Stimulated activated CD4-positive, alpha-beta T cell treated with anti-CD3 and anti-CD28 coated beads, TNF-alpha, amount 100 ng/mL, for 1 hour (primary cell): ENCODE measurements at regions not wholly inside any gene's neighbourhood (a gene's known extent, or its start where the extent isn't known, plus 50 kb on each side); places are given as distances from the start of the nearest gene placed in this dataset.

Source experiments
- DNase-seq, 3 donors: peaks; one replicate each; pipeline ENCODE4 v3.0.0-alpha.2; 2020; ENCODE audit warnings: low read depth in 3 of 3, low spot score in 1 of 3

GRCh38 chr2:122831649-122832048 lies 1076.2 kb downstream of the TSN start:
- no peak for DNase-seq

GRCh38 chr2:122843503-122843902 lies 1088.1 kb downstream of the TSN start:
- no peak for DNase-seq

- no peak for DNase-seq
These were observed 1095.7 kb downstream of the TSN start for GRCh38 chr2:122851161-122851560.

GRCh38 chr2:122851972-122852531 lies 1096.6 kb downstream of the TSN start:
- no peak for DNase-seq

GRCh38 chr2:122856696-122857095 lies 1101.2 kb downstream of the TSN start:
- DNase-seq = no peak

GRCh38 chr2:122858075-122858702 lies 1102.7 kb downstream of the TSN start:
- no peak for DNase-seq

- DNase-seq = no peak
These were observed 1103.4 kb downstream of the TSN start for GRCh38 chr2:122858813-122859212.

- DNase-seq = no peak
These were observed 1103.8 kb downstream of the TSN start for GRCh38 chr2:122859260-122859659.

GRCh38 chr2:122863532-122863931 lies 1108.1 kb downstream of the TSN start:
- DNase-seq = no peak

- DNase-seq = no peak
These were observed 1109.3 kb downstream of the TSN start for GRCh38 chr2:122864728-122865127.

GRCh38 chr2:122866095-122866494 lies 1110.6 kb downstream of the TSN start:
- DNase-seq = no peak

GRCh38 chr2:122867941-122868340 lies 1112.5 kb downstream of the TSN start:
- no peak for DNase-seq

- no peak for DNase-seq
These were observed 1113.3 kb downstream of the TSN start for GRCh38 chr2:122868646-122869275.

GRCh38 chr2:122873951-122874350 lies 1118.5 kb downstream of the TSN start:
- DNase-seq = no peak

- no peak for DNase-seq
These were observed 1119.8 kb downstream of the TSN start for GRCh38 chr2:122875091-122875865.

- DNase-seq = no peak
These were observed 1128.4 kb downstream of the TSN start for GRCh38 chr2:122883849-122884248.

- DNase-seq = no peak
These were observed 1129.4 kb downstream of the TSN start for GRCh38 chr2:122884889-122885288.

- no peak for DNase-seq
These were observed 1130.0 kb downstream of the TSN start for GRCh38 chr2:122885436-122885835.

GRCh38 chr2:122886479-122887145 lies 1131.2 kb downstream of the TSN start:
- no peak for DNase-seq

GRCh38 chr2:122899614-122900013 lies 1125.5 kb upstream of the CNTNAP5 start:
- no peak for DNase-seq

GRCh38 chr2:122905431-122905830 lies 1119.7 kb upstream of the CNTNAP5 start:
- DNase-seq = no peak
